Uterus (tissue), 3 donors: ENCODE measurements at regions not wholly inside any gene's neighbourhood (a gene's known extent, or its start where the extent isn't known, plus 50 kb on each side); places are given as distances from the start of the nearest gene placed in this dataset.
"Not testable (repeated sequence)": the region's sequence is repeated elsewhere in the genome, so short reads cannot be mapped to it uniquely, and the experiment has no call there.

ENCODE experiments used
- DNase-seq, 2 donors: peaks; one replicate each; pipeline ENCODE4 v3.0.0-alpha.2; 2019 to 2020
- H3K27ac ChIP-seq, 2 donors: fragments of 200-600 bp; sonication (generic); 1 replicate in 1 of 2; 2 replicates in 1 of 2; pipeline ENCODE4 v1.5.1; 2016 to 2018
- H3K27me3 ChIP-seq, 2 donors: fragments of 200-600 bp; sonication (generic); one replicate each; pipeline ENCODE4 v1.5.1; 2018 to 2019; ENCODE audit warnings: control low read depth in 1 of 2
- H3K36me3 ChIP-seq, 2 donors: fragments of 200-600 bp; sonication (generic); one replicate each; pipeline ENCODE4 v1.5.1; 2019; ENCODE audit warnings: control low read depth in 1 of 2
- H3K4me1 ChIP-seq, 2 donors: fragments of 200-600 bp; sonication (generic); one replicate each; pipeline ENCODE4 v1.5.1; 2018 to 2019; ENCODE audit warnings: control low read depth in 1 of 2
- H3K4me3 ChIP-seq, 2 donors: fragments of 200-600 bp; sonication (generic); 1 replicate in 1 of 2; 2 replicates in 1 of 2; pipeline ENCODE4 v1.5.1; 2018 to 2019; ENCODE audit warnings: mild to moderate bottlenecking in 1 of 2
- H3K9me3 ChIP-seq, 2 donors: fragments of 200-600 bp; sonication (generic); one replicate each; pipeline ENCODE4 v1.5.1; 2019; ENCODE audit warnings: control low read depth in 1 of 2
- POLR2A ChIP-seq, 2 donors: fragments of 450-650 bp; IDR thresholded peaks; one replicate each; pipeline ENCODE4 v1.6.1; 2016; ENCODE audit warnings: antibody characterized with exemption in 2 of 2, mild to moderate bottlenecking in 1 of 2, moderate library complexity in 1 of 2
- intact Hi-C: fragments of 100-400 bp; cut with DNase I; formaldehyde crosslinking; loops from one replicate; pipeline ENCODE4 v1.15.1; 2023; ENCODE audit warnings: low total_unique reads
- TF ChIP-seq, protein P1 (sequence below), 4 experiments: fragments of 200-600 bp in 2 of 4; fragments of 450-650 bp in 2 of 4; sonication (generic) in 2 of 4; IDR thresholded peaks; one replicate each; pipeline ENCODE4 v1.5.1; 2016 to 2019; ENCODE audit warnings: antibody characterized with exemption in 4 of 4, mild to moderate bottlenecking in 2 of 4, moderate library complexity in 1 of 4
- donor health status: DM: yes; HTN: yes; CAD: no.

DNA sequence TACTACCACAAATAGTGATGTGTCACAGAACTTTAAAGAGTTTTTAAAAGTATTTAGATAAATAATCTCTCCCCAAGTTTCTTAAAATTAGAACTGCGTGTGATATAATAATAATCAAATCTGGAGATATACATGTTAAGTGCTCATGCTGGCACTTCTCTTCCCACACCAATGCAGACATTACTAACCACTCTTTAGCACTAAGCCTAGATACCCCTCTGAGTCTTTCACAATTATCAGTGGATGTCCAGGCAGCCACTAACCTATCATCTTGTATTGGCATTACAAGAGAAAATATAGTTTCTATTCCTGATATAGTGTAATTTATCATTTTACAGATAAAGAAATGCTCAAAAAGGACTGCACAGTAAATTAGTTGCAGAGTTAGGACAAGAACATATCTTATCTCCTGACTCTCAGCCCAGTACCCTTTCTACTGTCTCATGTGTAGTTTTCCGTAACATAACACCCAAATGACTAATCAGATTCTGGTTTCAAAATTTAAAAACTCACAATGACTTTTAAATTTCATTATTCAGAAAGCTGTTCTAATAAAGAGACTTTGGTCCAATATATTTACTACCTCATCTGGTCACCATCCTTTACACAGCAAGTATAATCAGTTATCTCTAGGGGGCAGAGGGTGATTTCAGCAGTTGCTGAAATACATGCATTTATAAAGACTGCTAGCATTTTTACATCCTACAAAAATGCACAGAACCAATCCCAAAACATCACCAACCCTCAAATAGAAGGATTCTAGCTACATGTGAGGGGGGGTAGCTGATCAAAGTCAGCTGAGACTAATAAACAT is 215.5 kb upstream of the MCHR2 start:
- intact Hi-C loops, result no loop called here
- H3K36me3 ChIP-seq, result no peaks in the 10 kb centered on the region
- H3K27me3 ChIP-seq, result no peaks in the 10 kb centered on the region
- no peak overlapping the region for H3K27ac ChIP-seq
- no peaks in the 10 kb centered on the region for H3K9me3 ChIP-seq
- TF ChIP-seq POLR2A (IDR thresholded peaks at IDR 0.05), result no peak
- TF ChIP-seq, protein P1, sequence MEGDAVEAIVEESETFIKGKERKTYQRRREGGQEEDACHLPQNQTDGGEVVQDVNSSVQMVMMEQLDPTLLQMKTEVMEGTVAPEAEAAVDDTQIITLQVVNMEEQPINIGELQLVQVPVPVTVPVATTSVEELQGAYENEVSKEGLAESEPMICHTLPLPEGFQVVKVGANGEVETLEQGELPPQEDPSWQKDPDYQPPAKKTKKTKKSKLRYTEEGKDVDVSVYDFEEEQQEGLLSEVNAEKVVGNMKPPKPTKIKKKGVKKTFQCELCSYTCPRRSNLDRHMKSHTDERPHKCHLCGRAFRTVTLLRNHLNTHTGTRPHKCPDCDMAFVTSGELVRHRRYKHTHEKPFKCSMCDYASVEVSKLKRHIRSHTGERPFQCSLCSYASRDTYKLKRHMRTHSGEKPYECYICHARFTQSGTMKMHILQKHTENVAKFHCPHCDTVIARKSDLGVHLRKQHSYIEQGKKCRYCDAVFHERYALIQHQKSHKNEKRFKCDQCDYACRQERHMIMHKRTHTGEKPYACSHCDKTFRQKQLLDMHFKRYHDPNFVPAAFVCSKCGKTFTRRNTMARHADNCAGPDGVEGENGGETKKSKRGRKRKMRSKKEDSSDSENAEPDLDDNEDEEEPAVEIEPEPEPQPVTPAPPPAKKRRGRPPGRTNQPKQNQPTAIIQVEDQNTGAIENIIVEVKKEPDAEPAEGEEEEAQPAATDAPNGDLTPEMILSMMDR (IDR thresholded peaks at IDR 0.05), result no peak
- H3K4me3 ChIP-seq, result no peak overlapping the region
- no peak for DNase-seq
- H3K4me1 ChIP-seq, result no peaks in the 10 kb centered on the region

DNA sequence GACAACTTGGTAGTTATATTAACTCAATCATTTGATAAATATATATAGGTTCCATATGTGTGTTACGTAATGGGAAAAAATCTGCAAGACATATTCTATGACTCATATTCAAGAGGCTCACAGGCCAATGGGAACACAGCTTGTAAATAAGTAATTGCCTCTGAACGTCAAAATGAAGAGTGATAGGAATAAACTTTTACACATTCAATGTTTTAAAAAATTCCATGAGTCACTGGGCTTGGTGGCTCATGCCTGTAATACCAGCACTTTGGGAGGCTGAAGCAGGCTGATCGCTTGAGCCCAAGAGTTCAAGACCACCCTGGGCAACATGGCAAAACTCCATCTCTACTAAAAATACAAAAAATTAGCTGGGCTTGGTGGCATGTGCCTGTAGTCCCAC is 209.4 kb upstream of the MCHR2 start:
- H3K9me3 ChIP-seq, result no peaks in the 10 kb centered on the region
- TF ChIP-seq, protein P1 (IDR thresholded peaks at IDR 0.05), result no peak
- TF ChIP-seq POLR2A (IDR thresholded peaks at IDR 0.05), result no peak
- no peak overlapping the region for H3K27ac ChIP-seq
- no peaks in the 10 kb centered on the region for H3K27me3 ChIP-seq
- no peak for DNase-seq
- no peaks in the 10 kb centered on the region for H3K4me1 ChIP-seq
- H3K36me3 ChIP-seq, result no peaks in the 10 kb centered on the region
- intact Hi-C loops, result no loop called here
- H3K4me3 ChIP-seq, result no peak overlapping the region

DNA sequence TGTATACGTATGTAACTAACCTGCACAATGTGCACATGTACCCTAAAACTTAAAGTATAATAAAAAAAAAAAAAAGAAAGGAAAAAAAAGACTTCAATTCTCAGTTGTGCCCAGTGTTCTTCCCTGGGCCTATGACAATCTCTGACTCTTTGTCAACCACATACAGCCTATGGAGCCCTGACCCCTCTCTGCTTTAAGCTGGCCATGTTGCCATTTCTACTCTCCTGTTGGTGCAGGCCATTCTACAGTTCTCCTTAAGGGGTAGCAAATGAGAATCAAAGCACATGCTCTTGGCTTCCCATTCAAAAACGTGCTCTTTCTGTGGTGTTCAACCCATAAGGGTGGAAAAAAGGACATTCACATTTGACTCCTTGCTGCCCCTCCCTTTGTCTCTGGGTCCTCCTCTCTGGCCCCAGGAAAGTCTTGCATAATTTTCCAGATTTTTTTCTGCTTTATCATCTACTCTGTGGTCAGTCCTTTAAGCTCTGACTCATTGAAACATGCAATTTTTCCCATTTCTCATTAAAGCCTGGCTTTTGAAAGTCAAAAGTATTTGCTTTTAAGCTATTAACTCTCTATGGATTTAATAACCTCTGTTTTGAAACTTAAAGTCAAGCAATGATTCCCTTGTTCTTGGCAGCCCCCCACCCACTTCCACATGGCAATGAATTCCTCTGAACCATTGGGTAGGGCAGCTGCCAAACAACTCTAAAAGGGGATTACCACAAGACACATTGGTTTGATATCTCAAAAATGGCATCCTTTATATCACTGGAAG is 208.6 kb upstream of the MCHR2 start:
- H3K9me3 ChIP-seq, result no peaks in the 10 kb centered on the region
- H3K36me3 ChIP-seq, result no peaks in the 10 kb centered on the region
- no peaks in the 10 kb centered on the region for H3K27me3 ChIP-seq
- no peak overlapping the region for H3K4me3 ChIP-seq
- no peak for DNase-seq
- TF ChIP-seq, protein P1 (IDR thresholded peaks at IDR 0.05), result no peak
- no peak for TF ChIP-seq POLR2A (IDR thresholded peaks at IDR 0.05)
- H3K4me1 ChIP-seq, result no peaks in the 10 kb centered on the region
- H3K27ac ChIP-seq, result no peak overlapping the region
- intact Hi-C loops, result no loop called here

DNA sequence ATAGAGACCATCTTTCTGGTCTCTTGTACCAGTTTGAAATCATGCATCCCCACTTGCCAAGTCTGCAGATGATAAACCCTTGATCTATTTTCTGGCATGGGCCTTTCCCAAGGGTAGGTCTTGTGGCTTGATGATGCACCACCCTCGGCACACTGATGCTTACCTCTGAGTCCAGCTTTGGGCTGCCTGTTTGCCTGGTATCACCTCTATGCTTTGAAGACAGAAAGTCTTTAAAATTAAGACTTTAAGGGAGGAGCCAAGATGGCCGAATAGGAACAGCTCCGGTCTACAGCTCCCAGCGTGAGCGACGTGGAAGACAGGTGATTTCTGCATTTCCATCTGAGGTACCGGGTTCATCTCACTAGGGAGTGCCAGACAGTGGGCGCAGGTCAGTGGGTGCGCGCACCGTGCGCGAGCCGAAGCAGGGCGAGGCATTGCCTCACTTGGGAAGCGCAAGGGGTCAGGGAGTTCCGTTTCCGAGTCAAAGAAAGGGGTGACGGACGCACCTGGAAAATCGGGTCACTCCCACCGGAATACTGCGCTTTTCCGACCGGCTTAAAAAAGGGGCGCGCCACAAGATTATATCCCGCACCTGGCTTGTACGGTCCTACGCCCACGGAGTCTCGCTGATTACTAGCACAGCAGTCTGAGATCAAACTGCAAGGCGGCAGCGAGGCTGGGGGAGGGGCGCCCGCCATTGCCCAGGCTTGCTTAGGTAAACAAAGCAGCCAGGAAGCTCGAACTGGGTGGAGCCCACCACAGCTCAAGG is 202.4 kb upstream of the MCHR2 start:
- H3K27me3 ChIP-seq, intact Hi-C loops, H3K9me3 ChIP-seq, H3K4me1 ChIP-seq, DNase-seq, H3K4me3 ChIP-seq, H3K27ac ChIP-seq, H3K36me3 ChIP-seq: not testable (repeated sequence)

DNA sequence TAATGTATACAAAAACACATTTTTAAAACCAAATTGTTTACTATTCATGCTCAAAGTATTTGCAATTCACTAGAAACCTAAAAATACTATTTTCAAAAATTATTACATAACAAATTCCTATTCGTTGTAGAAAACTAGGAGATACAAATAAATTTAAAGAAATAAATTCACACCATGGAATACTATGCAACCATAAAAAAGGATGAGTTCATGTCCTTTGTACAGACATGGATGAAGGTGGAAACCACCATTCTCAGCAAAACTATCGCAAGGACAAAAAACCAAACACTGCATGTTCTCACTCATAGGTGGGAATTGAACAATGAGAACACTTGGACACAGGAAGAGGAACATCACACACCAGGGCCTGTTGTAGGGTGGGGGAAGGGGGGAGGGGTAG is 201.2 kb upstream of the MCHR2 start:
- H3K27ac ChIP-seq, H3K4me1 ChIP-seq, intact Hi-C loops, H3K9me3 ChIP-seq, H3K27me3 ChIP-seq, H3K36me3 ChIP-seq, H3K4me3 ChIP-seq, DNase-seq: not testable (repeated sequence)

DNA sequence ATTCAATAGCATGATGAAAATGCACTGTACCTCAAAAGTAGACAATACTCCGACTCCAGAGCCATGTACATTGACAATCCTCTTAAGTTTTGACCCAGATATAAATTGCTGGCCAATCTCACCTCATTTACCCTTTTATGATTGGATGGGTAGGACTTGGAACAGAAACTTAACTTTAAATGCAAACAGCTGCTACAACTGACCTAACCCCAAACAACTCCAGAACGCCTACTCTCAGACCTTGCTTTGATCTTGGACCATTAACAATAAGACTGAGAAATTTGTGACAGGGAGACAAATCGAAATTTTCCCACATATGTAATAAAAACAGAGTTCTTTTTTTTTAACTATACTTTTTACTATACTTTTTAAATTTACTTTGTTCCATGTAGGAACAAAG is 200.5 kb upstream of the MCHR2 start:
- Histone ChIP-seq H3K4me3 (no peak overlapping the region), H3K27ac (no peak overlapping the region), H3K4me1 (no peaks in the 10 kb centered on the region), H3K9me3 (no peaks in the 10 kb centered on the region), H3K27me3 (no peaks in the 10 kb centered on the region), H3K36me3 (no peaks in the 10 kb centered on the region)
- intact Hi-C loops, result no loop called here
- no peak for TF ChIP-seq POLR2A (IDR thresholded peaks at IDR 0.05)
- TF ChIP-seq, protein P1 (IDR thresholded peaks at IDR 0.05), result no peak
- DNase-seq, result no peak
